GM13976 (cell line): ENCODE measurements at regions not wholly inside any gene's neighbourhood (a gene's known extent, or its start where the extent isn't known, plus 50 kb on each side); places are given as distances from the start of the nearest gene placed in this dataset.
"Not testable (repeated sequence)": the region's sequence is repeated elsewhere in the genome, so short reads cannot be mapped to it uniquely, and the experiment has no call there.

Source experiments
- DNase-seq: peaks from one replicate; pipeline ENCODE4 v3.0.0; 2012; ENCODE audit warnings: low spot score
- CTCF ChIP-seq: IDR thresholded peaks from 2 replicates; pipeline ENCODE4 v1.5.1; 2012; ENCODE audit warnings: borderline replicate concordance, mild to moderate bottlenecking; ENCODE audit not compliant: insufficient read depth; ENCODE audit errors: extremely low read depth, missing control alignments, control extremely low read depth
- in situ Hi-C: fragments of 300-500 bp; cut with MboI; formaldehyde crosslinking; loops from one replicate; pipeline ENCODE4 v1.12.0; 2022; ENCODE audit warnings: low sequenced_read_pairs, mixed read lengths, inconsistent platforms; ENCODE audit not compliant: unreplicated experiment

GRCh38 chr4:170887396-170887795 lies 797.6 kb upstream of the AADAT start:
- DNase-seq: no peak
- in situ Hi-C loops: no loop called here
- no peak for TF ChIP-seq CTCF

- in situ Hi-C loops: no loop called here
- no peak for TF ChIP-seq CTCF
- DNase-seq: no peak
Measured at GRCh38 chr4:170884969-170885570, 795.3 kb upstream of the AADAT start.

GRCh38 chr4:170881646-170882045 lies 791.9 kb upstream of the AADAT start:
- DNase-seq, in situ Hi-C loops: not testable (repeated sequence)

- no peak for DNase-seq
- no peak for TF ChIP-seq CTCF
- in situ Hi-C loops: no loop called here
Measured at GRCh38 chr4:170875868-170876267, 786.1 kb upstream of the AADAT start.

GRCh38 chr4:170872794-170873193 lies 783.0 kb upstream of the AADAT start:
- no peak for TF ChIP-seq CTCF
- DNase-seq: no peak
- in situ Hi-C loops: no loop called here

GRCh38 chr4:170868170-170868569 lies 778.4 kb upstream of the AADAT start:
- in situ Hi-C loops: no loop called here
- no peak for DNase-seq
- no peak for TF ChIP-seq CTCF

- in situ Hi-C loops: no loop called here
- TF ChIP-seq CTCF: no peak
Measured at GRCh38 chr4:170854097-170854496, 764.3 kb upstream of the AADAT start.

More at GRCh38 chr4:170854097-170854496, 764.3 kb upstream of the AADAT start:
- DNase-seq: no peak
